ENCODE measurements at regions not wholly inside any gene's neighbourhood (a gene's known extent, or its start where the extent isn't known, plus 50 kb on each side); places are given as distances from the start of the nearest gene placed in this dataset.

DNA sequence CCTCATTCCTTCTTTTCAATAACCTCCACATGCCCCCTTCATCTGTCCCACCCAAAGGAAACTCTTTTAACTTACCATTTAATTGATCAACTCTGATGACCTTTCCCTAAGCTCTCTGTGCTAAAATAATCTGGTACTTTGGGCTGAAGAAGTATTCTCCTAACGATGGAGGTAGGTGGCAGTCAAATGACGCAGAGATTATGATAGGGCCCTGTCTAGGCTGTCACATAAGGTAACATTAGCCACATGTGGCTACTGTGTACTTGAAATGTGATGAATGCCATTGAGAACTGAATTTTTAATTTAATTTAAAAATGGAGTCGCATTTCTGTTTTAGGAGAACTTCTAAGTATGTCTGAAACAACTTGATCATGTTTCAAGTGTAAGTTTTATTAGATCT, 140.5 kb upstream of the TNP1 start:
- TF ChIP-seq, protein P1, sequence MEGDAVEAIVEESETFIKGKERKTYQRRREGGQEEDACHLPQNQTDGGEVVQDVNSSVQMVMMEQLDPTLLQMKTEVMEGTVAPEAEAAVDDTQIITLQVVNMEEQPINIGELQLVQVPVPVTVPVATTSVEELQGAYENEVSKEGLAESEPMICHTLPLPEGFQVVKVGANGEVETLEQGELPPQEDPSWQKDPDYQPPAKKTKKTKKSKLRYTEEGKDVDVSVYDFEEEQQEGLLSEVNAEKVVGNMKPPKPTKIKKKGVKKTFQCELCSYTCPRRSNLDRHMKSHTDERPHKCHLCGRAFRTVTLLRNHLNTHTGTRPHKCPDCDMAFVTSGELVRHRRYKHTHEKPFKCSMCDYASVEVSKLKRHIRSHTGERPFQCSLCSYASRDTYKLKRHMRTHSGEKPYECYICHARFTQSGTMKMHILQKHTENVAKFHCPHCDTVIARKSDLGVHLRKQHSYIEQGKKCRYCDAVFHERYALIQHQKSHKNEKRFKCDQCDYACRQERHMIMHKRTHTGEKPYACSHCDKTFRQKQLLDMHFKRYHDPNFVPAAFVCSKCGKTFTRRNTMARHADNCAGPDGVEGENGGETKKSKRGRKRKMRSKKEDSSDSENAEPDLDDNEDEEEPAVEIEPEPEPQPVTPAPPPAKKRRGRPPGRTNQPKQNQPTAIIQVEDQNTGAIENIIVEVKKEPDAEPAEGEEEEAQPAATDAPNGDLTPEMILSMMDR (conservative IDR thresholded peaks at IDR 0.05): no peak
- no peak for TF ChIP-seq EZH2 (IDR thresholded peaks at IDR 0.05; ENCODE audit: low read depth)

Data from PC-9 (cell line).